HG02623 (cell line): ENCODE measurements at regions not wholly inside any gene's neighbourhood (a gene's known extent, or its start where the extent isn't known, plus 50 kb on each side); places are given as distances from the start of the nearest gene placed in this dataset.
"Not testable (repeated sequence)": the region's sequence is repeated elsewhere in the genome, so short reads cannot be mapped to it uniquely, and the experiment has no call there.

Experiments
- ATAC-seq: cut with Tn5 transposase; IDR thresholded peaks from one replicate; pipeline ENCODE4 v1.9.1; 2021; ENCODE audit warnings: moderate library complexity; ENCODE audit not compliant: unreplicated experiment

GRCh38 chr17:70564006-70564620 lies 394.8 kb downstream of the KCNJ2 start:
- no peak for ATAC-seq

DNA sequence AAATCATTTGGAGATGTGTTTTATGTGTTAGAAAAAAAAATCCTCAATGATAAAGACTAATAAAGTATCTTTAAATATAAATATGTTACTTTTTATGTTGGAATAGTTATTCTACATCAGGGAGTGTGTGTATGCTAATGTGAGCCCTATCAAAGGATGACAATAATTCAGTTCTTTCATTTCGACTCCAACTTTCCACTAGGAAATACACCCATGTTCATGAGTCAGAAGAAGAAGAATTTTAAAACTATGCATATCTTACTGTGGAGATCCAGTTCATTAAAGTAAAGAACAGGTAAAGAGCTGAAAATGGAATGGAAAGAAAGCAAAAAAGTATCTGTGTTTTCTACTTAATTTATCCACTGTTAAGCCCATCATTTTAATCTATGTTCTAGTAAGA lies 399.8 kb downstream of the KCNJ2 start:
- no peak for ATAC-seq

GRCh38 chr17:70577456-70577855 lies 408.1 kb downstream of the KCNJ2 start:
- no peak for ATAC-seq

GRCh38 chr17:70581459-70581858 lies 412.1 kb downstream of the KCNJ2 start:
- ATAC-seq: no peak

- ATAC-seq: no peak
These were observed 413.4 kb downstream of the KCNJ2 start for GRCh38 chr17:70582777-70583176.

GRCh38 chr17:70584255-70584654 lies 414.9 kb downstream of the KCNJ2 start:
- no peak for ATAC-seq

DNA sequence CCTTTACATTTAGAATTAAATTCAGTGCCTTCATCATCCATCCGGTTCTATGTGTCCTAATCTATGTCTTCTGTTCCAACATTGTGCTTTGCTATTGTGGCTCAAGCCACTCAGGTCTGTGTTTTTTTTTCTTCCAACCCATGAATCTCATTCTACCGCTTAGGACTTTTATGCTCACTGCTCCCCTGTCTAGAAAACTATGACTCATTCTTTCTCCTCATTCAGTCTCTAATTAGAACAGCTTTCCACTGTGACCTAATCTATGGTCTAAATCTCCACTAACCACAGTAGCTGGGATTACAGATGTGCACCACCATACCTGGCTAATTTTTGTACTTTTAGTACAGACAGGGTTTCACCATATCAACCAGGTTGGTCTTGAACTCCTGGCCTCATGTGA lies 418.7 kb downstream of the KCNJ2 start:
- ATAC-seq: no peak

- no peak for ATAC-seq
These were observed 428.4 kb downstream of the KCNJ2 start for GRCh38 chr17:70597774-70598173.

GRCh38 chr17:70599198-70599597 lies 429.9 kb downstream of the KCNJ2 start:
- ATAC-seq: no peak

GRCh38 chr17:70599945-70600344 lies 430.6 kb downstream of the KCNJ2 start:
- ATAC-seq: not testable (repeated sequence)

DNA sequence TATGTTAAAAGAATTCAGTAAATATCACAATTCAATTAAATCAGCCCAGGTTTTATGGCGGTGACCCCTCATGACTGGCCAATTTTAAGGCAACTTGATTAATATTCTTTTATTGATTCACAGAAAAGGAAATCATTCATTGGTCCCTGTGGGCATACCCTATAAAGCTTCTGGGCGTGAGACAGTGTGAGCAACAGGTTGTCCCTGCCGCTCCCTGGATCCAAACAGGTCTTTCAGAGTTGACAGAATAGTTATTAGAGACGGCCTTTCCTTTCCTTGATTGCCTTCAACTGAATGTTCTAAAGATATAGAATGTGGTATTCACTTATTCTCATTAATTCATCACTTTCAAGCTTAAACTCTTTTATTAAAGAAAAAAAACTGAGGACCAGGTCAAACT lies 433.9 kb downstream of the KCNJ2 start:
- ATAC-seq: no peak

DNA sequence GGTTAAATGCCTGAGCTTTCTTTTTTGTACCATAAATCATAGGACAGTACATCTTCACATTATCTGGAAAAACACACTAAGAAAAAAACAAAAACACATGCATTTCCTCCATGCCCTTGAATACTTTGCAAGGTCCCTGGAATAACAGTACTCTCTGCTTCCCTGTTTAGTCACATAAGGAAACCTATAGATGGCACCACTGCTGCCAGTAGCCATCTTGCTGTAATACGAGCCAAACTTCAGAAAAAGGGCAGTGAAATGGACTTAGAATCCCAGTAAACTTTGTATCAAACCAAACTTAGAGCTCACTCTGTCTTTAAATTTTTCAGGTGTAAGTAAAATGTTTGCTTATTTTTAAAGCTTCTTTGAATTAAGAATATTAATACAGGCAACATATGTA lies 435.5 kb downstream of the KCNJ2 start:
- no peak for ATAC-seq

DNA sequence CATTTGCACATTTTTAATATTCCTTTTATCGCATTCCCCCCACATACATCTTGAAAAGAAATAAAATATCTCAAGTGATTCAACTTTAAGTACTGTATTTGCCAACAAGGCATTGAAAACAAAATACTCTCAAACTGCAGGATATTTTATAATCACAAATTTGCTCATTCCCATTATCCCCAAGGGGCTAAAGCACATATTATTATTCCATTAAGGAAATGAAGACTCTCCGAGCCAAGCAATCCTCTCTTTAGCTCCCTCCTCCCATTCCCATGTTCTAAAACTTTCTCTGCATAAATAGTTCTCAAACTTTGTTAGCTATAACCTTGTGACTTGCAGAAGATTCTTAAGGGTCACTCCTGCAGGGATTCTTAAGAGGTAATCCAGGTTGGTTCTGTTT lies 436.8 kb downstream of the KCNJ2 start:
- ATAC-seq: no peak

- no peak for ATAC-seq
These were observed 438.9 kb downstream of the KCNJ2 start for GRCh38 chr17:70608193-70608592.

DNA sequence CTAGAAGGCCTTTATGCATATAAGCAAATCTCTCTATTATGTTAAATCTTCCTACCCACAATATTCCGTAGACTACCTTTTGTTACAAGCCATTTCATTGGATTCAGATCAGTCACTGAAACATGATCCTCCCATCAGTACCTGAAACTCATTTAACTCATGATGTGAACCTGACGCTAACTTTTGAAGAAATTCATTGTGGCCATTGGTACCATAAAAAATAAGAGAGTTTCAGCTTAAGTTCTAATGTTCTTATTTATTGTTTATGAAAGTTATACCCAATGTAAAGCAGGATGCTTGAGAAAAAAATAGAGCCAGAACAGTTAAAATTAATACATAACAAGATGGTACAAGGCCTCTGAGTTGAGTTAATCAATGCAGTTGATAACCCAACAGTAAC lies 439.6 kb downstream of the KCNJ2 start:
- no peak for ATAC-seq

- ATAC-seq: no peak
These were observed 440.2 kb downstream of the KCNJ2 start for GRCh38 chr17:70609566-70609965.

DNA sequence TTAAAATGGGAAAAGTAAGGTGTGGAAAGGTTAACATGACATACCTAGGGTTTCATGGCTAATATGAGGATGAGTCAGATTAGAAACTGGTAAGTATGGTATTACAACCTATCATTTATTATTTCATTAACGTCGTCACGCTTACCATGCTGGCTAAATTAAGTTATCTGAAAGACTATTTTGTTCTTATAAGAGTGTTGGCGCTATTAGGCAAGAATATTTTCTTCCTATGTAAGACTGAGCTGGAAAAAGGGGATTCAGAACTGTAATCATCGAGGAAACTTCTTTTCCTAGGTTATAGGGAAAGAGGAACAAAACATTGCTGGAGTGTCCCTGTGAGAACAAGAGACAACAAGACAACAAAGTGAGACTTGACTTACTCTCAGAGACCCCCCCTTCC lies 440.8 kb downstream of the KCNJ2 start:
- no peak for ATAC-seq

- no peak for ATAC-seq
These were observed 444.3 kb downstream of the KCNJ2 start for GRCh38 chr17:70613681-70614080.

GRCh38 chr17:70615831-70616230 lies 446.5 kb downstream of the KCNJ2 start:
- ATAC-seq: no peak

GRCh38 chr17:70618641-70619040 lies 449.3 kb downstream of the KCNJ2 start:
- ATAC-seq: no peak

GRCh38 chr17:70621566-70621965 lies 452.2 kb downstream of the KCNJ2 start:
- ATAC-seq: no peak

DNA sequence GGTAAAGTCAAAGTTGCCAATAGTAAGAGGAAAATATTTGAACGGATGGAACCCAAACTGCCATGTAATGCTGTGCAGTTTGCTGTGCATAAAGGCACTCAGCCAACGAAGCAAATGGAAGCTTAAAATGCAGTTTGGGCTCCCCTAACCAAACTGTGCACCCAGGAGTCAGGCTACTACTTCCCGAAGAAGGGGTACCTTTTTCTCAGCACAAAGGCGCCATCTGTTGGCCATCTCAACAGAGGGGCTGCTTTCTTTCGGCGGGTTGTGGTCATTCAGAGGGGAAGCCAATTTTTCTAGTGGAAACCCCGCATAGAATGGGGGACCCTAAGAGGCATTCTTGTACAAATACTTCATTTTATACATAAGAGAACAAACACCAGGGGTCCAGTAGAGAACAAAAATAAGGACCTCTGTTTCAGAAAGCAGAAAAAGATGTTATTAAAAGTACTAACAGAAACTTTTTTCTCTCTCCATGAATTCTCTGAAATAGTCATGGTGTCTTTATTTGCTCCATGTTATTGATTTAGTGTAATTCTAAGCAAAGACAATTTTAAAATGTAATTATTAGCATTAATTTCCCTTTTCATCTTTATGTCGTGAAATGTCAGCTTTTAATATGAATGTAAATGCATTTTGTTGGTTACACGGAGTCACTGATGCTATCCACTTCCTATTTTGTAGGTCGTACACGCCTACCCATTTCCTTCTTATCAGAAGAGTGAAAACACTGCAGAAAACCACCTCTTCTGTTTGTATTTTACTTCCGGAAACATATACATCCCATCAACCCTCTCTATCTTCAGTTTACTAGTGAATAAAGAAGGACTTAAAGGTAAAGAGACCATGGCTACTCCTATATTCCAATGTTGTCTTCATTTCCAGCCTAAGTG lies 453.3 kb downstream of the KCNJ2 start:
- no peak for ATAC-seq
